ENCODE measurements at regions not wholly inside any gene's neighbourhood (a gene's known extent, or its start where the extent isn't known, plus 50 kb on each side); places are given as distances from the start of the nearest gene placed in this dataset.

- Histone ChIP-seq H3K9me3 (ENCODE audit: severe bottlenecking) (no peaks in the 10 kb centered on the region), H3K27ac (ENCODE audit: poor library complexity, severe bottlenecking) (no peak overlapping the region), H3K27me3 (ENCODE audit: insufficient read depth, poor library complexity, severe bottlenecking) (no peaks in the 10 kb centered on the region), H3K4me3 (ENCODE audit: severe bottlenecking) (no peak overlapping the region), H3K36me3 (ENCODE audit: low read depth) (no peaks in the 10 kb centered on the region), H3K4me1 (ENCODE audit: insufficient read depth, poor library complexity, severe bottlenecking) (peaks cover 1% of the 10 kb centered on the region)
- ATAC-seq (ENCODE audit: low read depth): no peak
- TF ChIP-seq CTCF (IDR thresholded peaks at IDR 0.05; ENCODE audit: poor library complexity, severe bottlenecking): no peak
- DNase-seq (ENCODE audit: low spot score): no peak
These were observed 1445.4 kb downstream of the EFNB2 start for GRCh38 chr13:105089858-105090643.

GRCh38 chr13:105087945-105088344 is 1447.5 kb downstream of the EFNB2 start:
- H3K27me3 ChIP-seq (ENCODE audit: insufficient read depth, poor library complexity, severe bottlenecking): no peaks in the 10 kb centered on the region
- ATAC-seq (ENCODE audit: low read depth) (no peak), DNase-seq (ENCODE audit: low spot score) (no peak)
- no peaks in the 10 kb centered on the region for H3K4me1 ChIP-seq (ENCODE audit: insufficient read depth, poor library complexity, severe bottlenecking)
- H3K27ac ChIP-seq (ENCODE audit: poor library complexity, severe bottlenecking): no peak overlapping the region
- H3K36me3 ChIP-seq (ENCODE audit: low read depth): no peaks in the 10 kb centered on the region
- TF ChIP-seq CTCF (IDR thresholded peaks at IDR 0.05; ENCODE audit: poor library complexity, severe bottlenecking): no peak
- no peaks in the 10 kb centered on the region for H3K9me3 ChIP-seq (ENCODE audit: severe bottlenecking)
- H3K4me3 ChIP-seq (ENCODE audit: severe bottlenecking): no peak overlapping the region

GRCh38 chr13:105084931-105085330 is 1450.5 kb downstream of the EFNB2 start:
- no peak overlapping the region for H3K4me3 ChIP-seq (ENCODE audit: severe bottlenecking)
- TF ChIP-seq CTCF (IDR thresholded peaks at IDR 0.05; ENCODE audit: poor library complexity, severe bottlenecking): no peak
- no peak for DNase-seq (ENCODE audit: low spot score)
- H3K4me1 ChIP-seq (ENCODE audit: insufficient read depth, poor library complexity, severe bottlenecking): no peaks in the 10 kb centered on the region
- no peaks in the 10 kb centered on the region for H3K9me3 ChIP-seq (ENCODE audit: severe bottlenecking)
- H3K27me3 ChIP-seq (ENCODE audit: insufficient read depth, poor library complexity, severe bottlenecking): no peaks in the 10 kb centered on the region
- H3K36me3 ChIP-seq (ENCODE audit: low read depth): no peaks in the 10 kb centered on the region
- H3K27ac ChIP-seq (ENCODE audit: poor library complexity, severe bottlenecking): no peak overlapping the region
- no peak for ATAC-seq (ENCODE audit: low read depth)

- H3K4me3 ChIP-seq (ENCODE audit: severe bottlenecking): no peak overlapping the region
- TF ChIP-seq CTCF (IDR thresholded peaks at IDR 0.05; ENCODE audit: poor library complexity, severe bottlenecking): no peak
- no peaks in the 10 kb centered on the region for H3K27me3 ChIP-seq (ENCODE audit: insufficient read depth, poor library complexity, severe bottlenecking)
- DNase-seq (ENCODE audit: low spot score): no peak
- no peaks in the 10 kb centered on the region for H3K9me3 ChIP-seq (ENCODE audit: severe bottlenecking)
- no peaks in the 10 kb centered on the region for H3K36me3 ChIP-seq (ENCODE audit: low read depth)
- H3K4me1 ChIP-seq (ENCODE audit: insufficient read depth, poor library complexity, severe bottlenecking): no peaks in the 10 kb centered on the region
- no peak for ATAC-seq (ENCODE audit: low read depth)
- H3K27ac ChIP-seq (ENCODE audit: poor library complexity, severe bottlenecking): no peak overlapping the region
These were observed 1451.5 kb downstream of the EFNB2 start for GRCh38 chr13:105083992-105084391.

GRCh38 chr13:105074755-105075154 is 1460.7 kb downstream of the EFNB2 start:
- no peak for ATAC-seq (ENCODE audit: low read depth)
- Histone ChIP-seq H3K4me3 (ENCODE audit: severe bottlenecking) (no peak overlapping the region), H3K9me3 (ENCODE audit: severe bottlenecking) (no peaks in the 10 kb centered on the region), H3K27ac (ENCODE audit: poor library complexity, severe bottlenecking) (no peak overlapping the region), H3K27me3 (ENCODE audit: insufficient read depth, poor library complexity, severe bottlenecking) (no peaks in the 10 kb centered on the region), H3K36me3 (ENCODE audit: low read depth) (no peaks in the 10 kb centered on the region), H3K4me1 (ENCODE audit: insufficient read depth, poor library complexity, severe bottlenecking) (no peaks in the 10 kb centered on the region)
- no peak for TF ChIP-seq CTCF (IDR thresholded peaks at IDR 0.05; ENCODE audit: poor library complexity, severe bottlenecking)
- no peak for DNase-seq (ENCODE audit: low spot score)

Data from RWPE2 (cell line).